ENCODE measurements at regions not wholly inside any gene's neighbourhood (a gene's known extent, or its start where the extent isn't known, plus 50 kb on each side); places are given as distances from the start of the nearest gene placed in this dataset.

DNA sequence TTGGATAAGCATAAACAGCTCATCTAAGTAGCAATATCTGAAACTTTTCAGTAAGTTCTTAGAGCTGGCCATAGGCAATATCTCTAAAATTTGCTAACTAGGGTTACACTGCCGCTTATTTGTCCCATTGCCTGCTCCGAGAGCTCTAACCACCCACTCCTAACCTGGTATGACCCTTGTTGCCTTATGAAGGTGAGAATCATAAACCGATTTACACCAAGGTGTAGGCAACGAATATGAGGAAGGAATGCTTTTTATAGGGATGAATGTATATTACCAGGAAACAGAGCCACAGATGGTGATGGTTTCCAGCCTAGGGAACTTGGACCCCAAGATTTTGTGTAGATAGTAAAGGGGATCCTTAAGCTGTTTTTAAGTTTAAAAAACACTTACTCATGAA, 440.9 kb downstream of the PDCD6IP start:
- 91 to 96% (median 94%) methylated on average over 4 of the region's 4 CpGs for WGBS, 4 donors
- no peak overlapping the region for H3K4me3 ChIP-seq
- DNase-seq = no peak
- H3K27ac ChIP-seq = no peak overlapping the region
- no peaks in the 10 kb centered on the region for H3K27me3 ChIP-seq
- no peak for TF ChIP-seq POLR2A (IDR thresholded peaks at IDR 0.05)
- no peaks in the 10 kb centered on the region for H3K9me3 ChIP-seq
- intact Hi-C loops (cut with DNase I) = no loop called here
- H3K4me1 ChIP-seq = no peaks in the 10 kb centered on the region
- no peaks in the 10 kb centered on the region for H3K36me3 ChIP-seq
- ATAC-seq = no peak

DNA sequence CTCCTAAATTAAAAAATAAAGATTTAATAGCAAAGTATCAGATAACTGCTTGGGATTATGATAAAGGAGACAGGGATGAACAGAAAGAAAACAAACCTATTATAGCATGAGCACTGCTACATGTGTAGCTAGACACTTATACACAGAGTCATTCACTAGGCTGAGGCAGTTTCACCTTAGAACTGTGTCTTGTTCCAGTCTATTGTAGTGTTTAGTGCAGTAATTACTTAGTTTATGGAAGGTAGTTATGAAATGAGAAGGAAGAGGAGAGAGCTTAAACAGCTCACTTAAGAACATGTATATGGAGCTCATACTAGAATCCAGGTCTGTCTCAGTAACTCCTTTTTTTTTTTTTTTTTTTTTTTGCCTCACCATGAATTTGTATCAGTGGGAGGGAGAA, 441.4 kb downstream of the PDCD6IP start:
- Histone ChIP-seq H3K9me3 (no peaks in the 10 kb centered on the region), H3K4me1 (no peaks in the 10 kb centered on the region), H3K4me3 (no peak overlapping the region), H3K27ac (no peak overlapping the region), H3K27me3 (no peaks in the 10 kb centered on the region), H3K36me3 (no peaks in the 10 kb centered on the region)
- intact Hi-C loops (cut with DNase I) = no loop called here
- ATAC-seq (no peak), DNase-seq (no peak)
- TF ChIP-seq, protein P1, sequence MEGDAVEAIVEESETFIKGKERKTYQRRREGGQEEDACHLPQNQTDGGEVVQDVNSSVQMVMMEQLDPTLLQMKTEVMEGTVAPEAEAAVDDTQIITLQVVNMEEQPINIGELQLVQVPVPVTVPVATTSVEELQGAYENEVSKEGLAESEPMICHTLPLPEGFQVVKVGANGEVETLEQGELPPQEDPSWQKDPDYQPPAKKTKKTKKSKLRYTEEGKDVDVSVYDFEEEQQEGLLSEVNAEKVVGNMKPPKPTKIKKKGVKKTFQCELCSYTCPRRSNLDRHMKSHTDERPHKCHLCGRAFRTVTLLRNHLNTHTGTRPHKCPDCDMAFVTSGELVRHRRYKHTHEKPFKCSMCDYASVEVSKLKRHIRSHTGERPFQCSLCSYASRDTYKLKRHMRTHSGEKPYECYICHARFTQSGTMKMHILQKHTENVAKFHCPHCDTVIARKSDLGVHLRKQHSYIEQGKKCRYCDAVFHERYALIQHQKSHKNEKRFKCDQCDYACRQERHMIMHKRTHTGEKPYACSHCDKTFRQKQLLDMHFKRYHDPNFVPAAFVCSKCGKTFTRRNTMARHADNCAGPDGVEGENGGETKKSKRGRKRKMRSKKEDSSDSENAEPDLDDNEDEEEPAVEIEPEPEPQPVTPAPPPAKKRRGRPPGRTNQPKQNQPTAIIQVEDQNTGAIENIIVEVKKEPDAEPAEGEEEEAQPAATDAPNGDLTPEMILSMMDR (IDR thresholded peaks at IDR 0.05) = no peak
- no peak for TF ChIP-seq POLR2A (IDR thresholded peaks at IDR 0.05)

DNA sequence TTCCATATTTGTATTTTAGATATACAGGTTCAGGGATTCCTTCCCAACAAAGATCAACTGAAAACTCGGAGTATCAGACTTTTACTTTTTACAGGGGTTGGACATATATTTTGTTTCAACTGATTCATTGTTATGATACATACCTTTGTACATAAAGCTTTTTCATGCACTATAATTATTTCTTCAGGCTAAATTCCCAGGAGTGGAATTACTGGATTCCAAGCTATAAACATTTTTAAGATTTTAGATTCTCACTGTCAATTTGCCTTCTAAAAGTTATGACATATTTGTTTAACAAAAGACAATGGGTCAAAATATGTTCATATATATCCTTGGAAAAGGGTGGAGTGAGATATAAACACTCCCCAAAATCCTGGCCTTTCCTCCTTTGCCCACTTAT, 449.0 kb downstream of the PDCD6IP start:
- intact Hi-C loops (cut with DNase I) = no loop called here
- no peaks in the 10 kb centered on the region for H3K4me1 ChIP-seq
- ATAC-seq (no peak), DNase-seq (no peak)
- H3K9me3 ChIP-seq = peaks cover 0 to 8% (median 0%) of the 10 kb centered on the region in 12 donors
- no peak for TF ChIP-seq POLR2A (IDR thresholded peaks at IDR 0.05)
- TF ChIP-seq, protein P1 (IDR thresholded peaks at IDR 0.05) = no peak
- H3K27ac ChIP-seq = no peak overlapping the region
- no peaks in the 10 kb centered on the region for H3K36me3 ChIP-seq
- H3K27me3 ChIP-seq = no peaks in the 10 kb centered on the region
- no peak overlapping the region for H3K4me3 ChIP-seq
- 80 to 95% (median 93%) methylated on average over 1 of the region's 1 CpG for WGBS, 4 donors

DNA sequence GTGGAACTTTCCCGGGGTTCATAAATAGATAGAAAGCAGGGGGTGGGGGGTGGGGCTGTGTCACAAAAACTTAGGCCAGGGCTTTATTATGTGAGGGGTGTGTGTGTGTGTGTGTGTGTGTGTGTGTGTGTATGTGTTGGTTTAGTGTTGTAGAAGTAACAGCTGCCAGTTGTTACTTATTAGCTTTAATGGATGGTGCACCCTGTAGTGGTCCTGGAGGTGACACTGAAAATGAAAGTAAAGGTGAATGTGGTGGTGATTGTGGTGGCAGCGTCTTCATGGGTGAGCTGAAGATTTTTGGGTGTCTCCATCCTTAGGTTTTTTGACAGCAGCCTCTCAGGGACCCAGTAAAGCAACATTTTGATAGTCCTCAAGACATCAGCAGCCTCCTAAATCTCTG, 449.9 kb downstream of the PDCD6IP start:
- Histone ChIP-seq H3K4me3 (no peak overlapping the region), H3K36me3 (no peaks in the 10 kb centered on the region), H3K27ac (no peak overlapping the region), H3K4me1 (no peaks in the 10 kb centered on the region), H3K9me3 (peaks cover 0 to 8% (median 0%) of the 10 kb centered on the region in 12 donors), H3K27me3 (no peaks in the 10 kb centered on the region)
- WGBS, 4 donors = 85 to 94% (median 88%) methylated on average over 2 of the region's 2 CpGs
- no peak for ATAC-seq
- no peak for DNase-seq
- TF ChIP-seq, protein P1 (IDR thresholded peaks at IDR 0.05) = no peak
- TF ChIP-seq POLR2A (IDR thresholded peaks at IDR 0.05) = no peak
- intact Hi-C loops (cut with DNase I) = no loop called here

DNA sequence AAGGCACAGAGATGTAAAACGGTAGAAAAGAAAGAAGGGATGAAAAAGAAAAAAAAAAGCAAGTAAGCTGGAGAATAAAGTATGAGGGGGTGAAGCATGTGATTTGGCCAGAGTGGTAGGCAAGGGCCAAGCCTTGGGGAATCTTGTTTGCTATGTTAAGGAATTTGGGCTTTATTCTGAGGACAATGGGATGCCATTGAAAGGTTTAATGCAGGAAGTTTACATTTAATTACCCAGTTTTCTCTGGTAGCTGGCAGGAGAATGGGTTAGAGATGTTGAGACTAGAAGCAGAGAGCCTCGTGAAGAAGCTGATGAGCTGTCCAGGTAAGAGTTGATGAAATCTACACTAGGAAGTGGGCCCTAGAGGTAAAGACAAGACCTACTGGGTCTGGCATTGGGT, 455.9 kb downstream of the PDCD6IP start:
- H3K27me3 ChIP-seq = no peaks in the 10 kb centered on the region
- 89 to 97% (median 90%) methylated on average over 2 of the region's 2 CpGs for WGBS, 4 donors
- H3K27ac ChIP-seq = no peak overlapping the region
- H3K36me3 ChIP-seq = no peaks in the 10 kb centered on the region
- intact Hi-C loops (cut with DNase I) = no loop called here
- TF ChIP-seq, protein P1 (IDR thresholded peaks at IDR 0.05) = no peak
- TF ChIP-seq POLR2A (IDR thresholded peaks at IDR 0.05) = no peak
- no peak for ATAC-seq
- no peak for DNase-seq
- no peak overlapping the region for H3K4me3 ChIP-seq
- H3K9me3 ChIP-seq = no peaks in the 10 kb centered on the region
- no peaks in the 10 kb centered on the region for H3K4me1 ChIP-seq
